ENCODE measurements at regions not wholly inside any gene's neighbourhood (a gene's known extent, or its start where the extent isn't known, plus 50 kb on each side); places are given as distances from the start of the nearest gene placed in this dataset.

DNA sequence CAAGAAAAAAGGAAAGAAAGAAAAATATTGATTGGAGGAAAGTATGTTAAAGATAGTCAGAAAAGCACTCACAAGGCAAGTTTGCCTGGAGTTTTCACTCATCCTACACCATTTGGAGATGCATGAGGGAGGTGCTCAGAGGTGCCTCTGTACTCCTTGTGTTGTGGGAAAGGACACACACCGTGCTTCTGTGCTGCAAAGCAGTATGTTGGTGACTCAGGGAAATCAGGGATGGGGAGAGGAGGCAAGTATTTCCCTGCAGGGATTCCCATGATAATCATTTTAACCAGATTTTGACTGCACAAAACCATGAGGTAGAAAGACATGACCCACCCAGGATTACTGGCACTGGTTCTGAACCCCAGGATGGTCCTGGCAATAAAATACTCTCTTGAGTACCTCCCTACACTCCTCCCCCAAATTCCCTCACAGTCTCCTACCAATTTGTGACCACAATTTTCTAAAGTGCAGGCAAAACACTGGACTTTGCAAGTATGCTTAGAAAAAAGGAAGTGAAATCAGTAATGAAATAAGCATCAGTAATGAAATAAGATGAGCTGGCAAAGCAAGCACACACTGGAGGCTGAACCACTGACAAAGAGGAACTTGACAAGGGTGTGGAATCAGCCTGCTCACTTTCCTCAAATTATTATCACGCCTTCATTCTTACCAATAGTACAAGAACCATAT is 155.5 kb upstream of the ACVR2A start:
- peak; percentile 29 to 84 (median 82) for DNase-seq
- POLR2A ChIA-PET: no interaction called here

GRCh38 chr2:147688242-147688641 is 156.6 kb upstream of the ACVR2A start:
- WGBS (ENCODE audit: insufficient coverage): no CpG with 5 or more reads among the region's 1 CpG
- Histone ChIP-seq H3K4me3 (ENCODE audit: control insufficient read depth in 1 of 7, extremely low read depth in 1 of 7, insufficient read depth in 4 of 7, low read depth in 2 of 7, low read length in 6 of 7) (no peak overlapping the region), H3K4me1 (ENCODE audit: control extremely low read depth in 1 of 4, control insufficient read depth in 4 of 4, insufficient read depth in 4 of 4, low read length in 3 of 4) (peaks cover 0 to 7% (median 2%) of the 10 kb centered on the region in 4 experiments), H3K36me3 (ENCODE audit: control insufficient read depth in 4 of 4, insufficient read depth in 4 of 4, low read length in 3 of 4) (no peaks in the 10 kb centered on the region), H3K9me3 (ENCODE audit: control extremely low read depth in 1 of 5, control insufficient read depth in 4 of 5, insufficient read depth in 2 of 5, low read depth in 1 of 5, low read length in 4 of 5) (no peaks in the 10 kb centered on the region), H3K27ac (ENCODE audit: insufficient read depth in 1 of 2, low read depth in 1 of 2, low read length in 2 of 2, poor library complexity in 1 of 2, severe bottlenecking in 2 of 2) (no peak overlapping the region), H3K27me3 (replicated peaks in 2 of 5; ENCODE audit: control insufficient read depth in 4 of 5, insufficient read depth in 5 of 5, low read length in 4 of 5) (no peaks in the 10 kb centered on the region)
- CTCF ChIA-PET: interaction anchor here (1.2 kb wide), 1 partner anchor 10 kb away, joined by 3 read pairs; no protein-coding TSS in a partner anchor
- no peak for DNase-seq
- POLR2A ChIA-PET: no interaction called here

More for the DNA sequence above, 155.5 kb upstream of the ACVR2A start:
- CTCF ChIA-PET: interaction anchor here (0.6 to 1.2 kb wide), 2 partner anchors 9 to 995 kb away, joined by 3 read pairs; no protein-coding TSS in a partner anchor
- H3K4me1 ChIP-seq (ENCODE audit: control extremely low read depth in 1 of 4, control insufficient read depth in 4 of 4, insufficient read depth in 4 of 4, low read length in 3 of 4): peaks cover 0 to 7% (median 2%) of the 10 kb centered on the region in 4 experiments
- H3K27ac ChIP-seq (ENCODE audit: insufficient read depth in 1 of 2, low read depth in 1 of 2, low read length in 2 of 2, poor library complexity in 1 of 2, severe bottlenecking in 2 of 2): no peak overlapping the region
- H3K36me3 ChIP-seq (ENCODE audit: control insufficient read depth in 4 of 4, insufficient read depth in 4 of 4, low read length in 3 of 4): no peaks in the 10 kb centered on the region
- no peak overlapping the region for H3K4me3 ChIP-seq (ENCODE audit: control insufficient read depth in 1 of 7, extremely low read depth in 1 of 7, insufficient read depth in 4 of 7, low read depth in 2 of 7, low read length in 6 of 7)
- H3K9me3 ChIP-seq (ENCODE audit: control extremely low read depth in 1 of 5, control insufficient read depth in 4 of 5, insufficient read depth in 2 of 5, low read depth in 1 of 5, low read length in 4 of 5): no peaks in the 10 kb centered on the region
- no peaks in the 10 kb centered on the region for H3K27me3 ChIP-seq (replicated peaks in 2 of 5; ENCODE audit: control insufficient read depth in 4 of 5, insufficient read depth in 5 of 5, low read length in 4 of 5)
- no CpG with 5 or more reads among the region's 2 CpGs for WGBS (ENCODE audit: insufficient coverage)

DNA sequence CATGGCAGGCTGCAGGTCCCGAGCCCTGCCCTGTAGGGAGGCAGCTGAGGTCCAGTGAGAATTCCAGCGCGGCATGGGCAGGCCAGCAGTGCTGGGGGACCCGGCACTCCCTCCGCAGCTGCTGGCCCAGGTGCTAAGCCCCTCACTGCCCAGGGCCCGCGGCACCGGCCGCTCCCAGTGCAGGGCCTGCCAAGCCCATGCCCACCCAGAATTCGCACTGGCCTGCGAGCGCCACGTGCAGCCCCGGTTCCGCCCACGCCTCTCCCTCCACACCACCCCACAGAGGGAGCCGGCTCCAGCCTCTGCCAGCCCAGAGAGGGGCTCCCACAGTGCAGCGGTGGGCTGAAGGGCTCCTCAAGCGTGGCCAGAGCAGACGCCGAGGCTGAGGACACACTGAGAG is 158.5 kb upstream of the ACVR2A start:
- Histone ChIP-seq H3K9me3 (ENCODE audit: control extremely low read depth in 1 of 5, control insufficient read depth in 4 of 5, insufficient read depth in 2 of 5, low read depth in 1 of 5, low read length in 4 of 5) (no peaks in the 10 kb centered on the region), H3K27ac (ENCODE audit: insufficient read depth in 1 of 2, low read depth in 1 of 2, low read length in 2 of 2, poor library complexity in 1 of 2, severe bottlenecking in 2 of 2) (no peak overlapping the region), H3K27me3 (replicated peaks in 2 of 5; ENCODE audit: control insufficient read depth in 4 of 5, insufficient read depth in 5 of 5, low read length in 4 of 5) (no peaks in the 10 kb centered on the region), H3K4me3 (ENCODE audit: control insufficient read depth in 1 of 7, extremely low read depth in 1 of 7, insufficient read depth in 4 of 7, low read depth in 2 of 7, low read length in 6 of 7) (no peak overlapping the region), H3K4me1 (ENCODE audit: control extremely low read depth in 1 of 4, control insufficient read depth in 4 of 4, insufficient read depth in 4 of 4, low read length in 3 of 4) (peaks cover 0 to 7% (median 2%) of the 10 kb centered on the region in 4 experiments), H3K36me3 (ENCODE audit: control insufficient read depth in 4 of 4, insufficient read depth in 4 of 4, low read length in 3 of 4) (no peaks in the 10 kb centered on the region)
- no peak for DNase-seq
- ChIA-PET POLR2A (no interaction called here), CTCF (no interaction called here)
- WGBS (ENCODE audit: insufficient coverage): over 99% methylated on average over 17 of the region's 21 CpGs

DNA sequence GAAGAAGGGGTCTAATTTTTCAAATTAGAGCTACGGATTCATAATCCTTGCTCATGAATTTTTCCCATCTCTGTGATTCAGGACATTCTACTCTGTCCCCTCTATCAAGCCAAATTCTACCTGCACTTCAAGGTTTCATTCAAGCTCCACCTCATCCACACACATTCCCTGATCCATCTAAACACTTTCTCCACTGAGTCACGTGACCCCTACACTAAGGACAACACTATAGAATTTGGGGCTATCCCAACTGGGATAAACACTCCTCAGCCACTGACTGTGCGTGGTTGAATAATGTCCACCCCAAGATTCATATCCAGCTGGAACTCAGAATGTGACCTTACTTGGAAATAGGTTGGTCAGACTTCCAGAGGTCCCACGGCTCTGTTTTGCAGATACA is 159.9 kb upstream of the ACVR2A start:
- Histone ChIP-seq H3K27ac (ENCODE audit: insufficient read depth in 1 of 2, low read depth in 1 of 2, low read length in 2 of 2, poor library complexity in 1 of 2, severe bottlenecking in 2 of 2) (no peak overlapping the region), H3K27me3 (replicated peaks in 2 of 5; ENCODE audit: control insufficient read depth in 4 of 5, insufficient read depth in 5 of 5, low read length in 4 of 5) (no peaks in the 10 kb centered on the region), H3K9me3 (ENCODE audit: control extremely low read depth in 1 of 5, control insufficient read depth in 4 of 5, insufficient read depth in 2 of 5, low read depth in 1 of 5, low read length in 4 of 5) (no peaks in the 10 kb centered on the region), H3K36me3 (ENCODE audit: control insufficient read depth in 4 of 4, insufficient read depth in 4 of 4, low read length in 3 of 4) (no peaks in the 10 kb centered on the region), H3K4me3 (ENCODE audit: control insufficient read depth in 1 of 7, extremely low read depth in 1 of 7, insufficient read depth in 4 of 7, low read depth in 2 of 7, low read length in 6 of 7) (no peak overlapping the region), H3K4me1 (ENCODE audit: control extremely low read depth in 1 of 4, control insufficient read depth in 4 of 4, insufficient read depth in 4 of 4, low read length in 3 of 4) (peaks cover 0 to 7% (median 2%) of the 10 kb centered on the region in 4 experiments)
- no peak for DNase-seq
- ChIA-PET CTCF (no interaction called here), POLR2A (no interaction called here)
- 95% methylated on average over 3 of the region's 4 CpGs for WGBS (ENCODE audit: insufficient coverage)

- no peak for DNase-seq
- no peak overlapping the region for H3K4me3 ChIP-seq (ENCODE audit: control insufficient read depth in 1 of 7, extremely low read depth in 1 of 7, insufficient read depth in 4 of 7, low read depth in 2 of 7, low read length in 6 of 7)
- ChIA-PET POLR2A (no interaction called here), CTCF (no interaction called here)
- no peak overlapping the region for H3K27ac ChIP-seq (ENCODE audit: insufficient read depth in 1 of 2, low read depth in 1 of 2, low read length in 2 of 2, poor library complexity in 1 of 2, severe bottlenecking in 2 of 2)
- H3K36me3 ChIP-seq (ENCODE audit: control insufficient read depth in 4 of 4, insufficient read depth in 4 of 4, low read length in 3 of 4): no peaks in the 10 kb centered on the region
- WGBS (ENCODE audit: insufficient coverage): no CpG with 5 or more reads among the region's 2 CpGs
- H3K4me1 ChIP-seq (ENCODE audit: control extremely low read depth in 1 of 4, control insufficient read depth in 4 of 4, insufficient read depth in 4 of 4, low read length in 3 of 4): no peaks in the 10 kb centered on the region
- H3K27me3 ChIP-seq (replicated peaks in 2 of 5; ENCODE audit: control insufficient read depth in 4 of 5, insufficient read depth in 5 of 5, low read length in 4 of 5): no peaks in the 10 kb centered on the region
- no peaks in the 10 kb centered on the region for H3K9me3 ChIP-seq (ENCODE audit: control extremely low read depth in 1 of 5, control insufficient read depth in 4 of 5, insufficient read depth in 2 of 5, low read depth in 1 of 5, low read length in 4 of 5)
These were observed 161.4 kb upstream of the ACVR2A start for GRCh38 chr2:147683380-147683779.

DNA sequence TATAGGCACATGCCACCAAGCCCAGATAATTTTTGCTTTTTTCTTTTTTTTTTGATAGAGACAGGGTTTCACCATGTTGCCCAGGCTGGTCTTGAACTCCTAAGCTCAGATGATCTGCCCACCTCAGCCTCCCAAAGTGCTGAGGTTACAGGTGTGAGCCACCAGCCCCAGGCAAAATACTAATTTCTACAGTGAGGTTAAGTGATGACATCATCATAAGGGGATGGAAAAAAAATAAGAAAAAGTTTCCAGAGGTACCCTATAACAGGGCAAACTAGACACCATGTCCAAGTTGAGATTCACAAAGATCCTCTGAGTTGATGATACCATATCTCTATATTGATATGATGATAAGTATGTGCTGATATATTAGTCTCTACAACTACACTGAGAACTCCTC is 163.7 kb upstream of the ACVR2A start:
- Histone ChIP-seq H3K9me3 (ENCODE audit: control extremely low read depth in 1 of 5, control insufficient read depth in 4 of 5, insufficient read depth in 2 of 5, low read depth in 1 of 5, low read length in 4 of 5) (no peaks in the 10 kb centered on the region), H3K36me3 (ENCODE audit: control insufficient read depth in 4 of 4, insufficient read depth in 4 of 4, low read length in 3 of 4) (no peaks in the 10 kb centered on the region), H3K4me1 (ENCODE audit: control extremely low read depth in 1 of 4, control insufficient read depth in 4 of 4, insufficient read depth in 4 of 4, low read length in 3 of 4) (no peaks in the 10 kb centered on the region), H3K4me3 (ENCODE audit: control insufficient read depth in 1 of 7, extremely low read depth in 1 of 7, insufficient read depth in 4 of 7, low read depth in 2 of 7, low read length in 6 of 7) (no peak overlapping the region), H3K27ac (ENCODE audit: insufficient read depth in 1 of 2, low read depth in 1 of 2, low read length in 2 of 2, poor library complexity in 1 of 2, severe bottlenecking in 2 of 2) (no peak overlapping the region), H3K27me3 (replicated peaks in 2 of 5; ENCODE audit: control insufficient read depth in 4 of 5, insufficient read depth in 5 of 5, low read length in 4 of 5) (no peaks in the 10 kb centered on the region)
- DNase-seq: no peak
- ChIA-PET POLR2A (no interaction called here), CTCF (interaction anchor here (0.6 kb wide), 1 partner anchor 655 kb away, joined by 3 read pairs; no protein-coding TSS in a partner anchor)

DNA sequence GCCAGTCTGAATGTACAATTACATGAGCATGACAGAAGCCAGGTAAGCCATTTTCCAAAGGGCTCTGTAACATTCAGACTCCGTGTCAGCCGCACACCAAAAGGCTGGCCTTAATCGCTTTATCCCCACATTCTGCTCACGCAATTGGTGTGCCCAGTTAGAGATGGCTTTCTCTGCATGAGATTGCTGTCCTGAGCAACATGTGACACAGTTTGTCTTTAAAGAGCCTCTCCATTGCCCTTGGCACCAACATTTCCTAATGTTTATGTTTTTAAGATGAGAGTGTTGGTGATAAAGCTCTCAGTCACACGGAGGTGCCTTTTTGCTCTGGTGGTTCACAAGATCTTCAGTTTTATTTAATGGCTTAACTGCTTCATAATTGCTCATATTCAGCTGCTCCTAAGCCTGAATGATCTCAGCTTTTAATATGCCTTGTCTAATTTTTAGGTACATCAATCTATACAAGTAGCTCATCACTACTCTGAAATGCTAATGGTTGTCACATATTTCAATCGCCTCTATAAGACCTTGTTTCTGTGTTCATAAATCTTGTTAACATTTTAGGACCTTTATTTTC is 164.8 kb upstream of the ACVR2A start:
- H3K9me3 ChIP-seq (ENCODE audit: control extremely low read depth in 1 of 5, control insufficient read depth in 4 of 5, insufficient read depth in 2 of 5, low read depth in 1 of 5, low read length in 4 of 5): no peaks in the 10 kb centered on the region
- H3K4me3 ChIP-seq (ENCODE audit: control insufficient read depth in 1 of 7, extremely low read depth in 1 of 7, insufficient read depth in 4 of 7, low read depth in 2 of 7, low read length in 6 of 7): no peak overlapping the region
- ChIA-PET CTCF (no interaction called here), POLR2A (no interaction called here)
- DNase-seq: no peak
- H3K27me3 ChIP-seq (replicated peaks in 2 of 5; ENCODE audit: control insufficient read depth in 4 of 5, insufficient read depth in 5 of 5, low read length in 4 of 5): no peaks in the 10 kb centered on the region
- H3K36me3 ChIP-seq (ENCODE audit: control insufficient read depth in 4 of 4, insufficient read depth in 4 of 4, low read length in 3 of 4): no peaks in the 10 kb centered on the region
- H3K27ac ChIP-seq (ENCODE audit: insufficient read depth in 1 of 2, low read depth in 1 of 2, low read length in 2 of 2, poor library complexity in 1 of 2, severe bottlenecking in 2 of 2): no peak overlapping the region
- no peaks in the 10 kb centered on the region for H3K4me1 ChIP-seq (ENCODE audit: control extremely low read depth in 1 of 4, control insufficient read depth in 4 of 4, insufficient read depth in 4 of 4, low read length in 3 of 4)
- 91% methylated on average over 6 of the region's 6 CpGs for WGBS (ENCODE audit: insufficient coverage)

Data from common myeloid progenitor, CD34-positive (primary cell).